ENCODE measurements at regions not wholly inside any gene's neighbourhood (a gene's known extent, or its start where the extent isn't known, plus 50 kb on each side); places are given as distances from the start of the nearest gene placed in this dataset.

DNA sequence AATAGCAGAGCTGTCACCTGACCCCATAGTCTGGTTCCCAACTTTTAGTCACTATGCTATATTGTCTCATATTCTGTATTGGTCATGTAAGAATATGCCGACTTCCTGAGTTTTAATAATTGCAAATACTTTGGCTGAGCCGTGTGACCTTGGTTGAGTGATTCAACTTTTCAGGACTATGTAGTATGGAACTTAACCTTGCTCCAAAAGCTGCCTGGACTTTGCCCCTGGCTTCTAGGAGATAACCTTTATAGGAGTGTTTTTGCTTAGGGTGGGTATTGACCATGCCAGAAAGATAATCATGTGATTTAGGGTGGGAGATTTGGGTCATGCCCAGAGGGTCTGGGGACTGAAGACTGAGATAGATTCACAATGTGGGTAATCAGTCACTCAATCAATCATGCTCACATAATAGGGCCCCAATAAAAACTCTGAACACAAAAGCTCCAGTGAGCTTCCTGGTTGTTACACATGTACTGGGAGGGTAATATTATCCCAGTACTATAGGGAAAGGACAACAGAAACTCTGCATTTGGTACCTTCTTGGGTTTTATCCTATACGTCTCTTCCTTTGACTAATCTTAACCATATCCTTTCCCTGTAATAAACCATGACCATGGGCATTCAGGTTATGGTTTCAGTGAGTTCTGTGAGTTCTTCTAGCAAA, 235.6 kb downstream of the RNF152 start:
- TF ChIP-seq, protein P1, sequence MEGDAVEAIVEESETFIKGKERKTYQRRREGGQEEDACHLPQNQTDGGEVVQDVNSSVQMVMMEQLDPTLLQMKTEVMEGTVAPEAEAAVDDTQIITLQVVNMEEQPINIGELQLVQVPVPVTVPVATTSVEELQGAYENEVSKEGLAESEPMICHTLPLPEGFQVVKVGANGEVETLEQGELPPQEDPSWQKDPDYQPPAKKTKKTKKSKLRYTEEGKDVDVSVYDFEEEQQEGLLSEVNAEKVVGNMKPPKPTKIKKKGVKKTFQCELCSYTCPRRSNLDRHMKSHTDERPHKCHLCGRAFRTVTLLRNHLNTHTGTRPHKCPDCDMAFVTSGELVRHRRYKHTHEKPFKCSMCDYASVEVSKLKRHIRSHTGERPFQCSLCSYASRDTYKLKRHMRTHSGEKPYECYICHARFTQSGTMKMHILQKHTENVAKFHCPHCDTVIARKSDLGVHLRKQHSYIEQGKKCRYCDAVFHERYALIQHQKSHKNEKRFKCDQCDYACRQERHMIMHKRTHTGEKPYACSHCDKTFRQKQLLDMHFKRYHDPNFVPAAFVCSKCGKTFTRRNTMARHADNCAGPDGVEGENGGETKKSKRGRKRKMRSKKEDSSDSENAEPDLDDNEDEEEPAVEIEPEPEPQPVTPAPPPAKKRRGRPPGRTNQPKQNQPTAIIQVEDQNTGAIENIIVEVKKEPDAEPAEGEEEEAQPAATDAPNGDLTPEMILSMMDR (optimal IDR thresholded peaks at IDR 0.05 in 1 of 3, IDR thresholded peaks at IDR 0.05 in 1 of 3, conservative IDR thresholded peaks at IDR 0.05 in 1 of 3; ENCODE audit: extremely low read depth in 1 of 3, insufficient read depth in 2 of 3, low read length in 3 of 3) = no peak
- no peak for TF ChIP-seq EZH2 (IDR thresholded peaks at IDR 0.05; ENCODE audit: low read length)

All from keratinocyte (primary cell).